ENCODE measurements at regions not wholly inside any gene's neighbourhood (a gene's known extent, or its start where the extent isn't known, plus 50 kb on each side); places are given as distances from the start of the nearest gene placed in this dataset.

DNA sequence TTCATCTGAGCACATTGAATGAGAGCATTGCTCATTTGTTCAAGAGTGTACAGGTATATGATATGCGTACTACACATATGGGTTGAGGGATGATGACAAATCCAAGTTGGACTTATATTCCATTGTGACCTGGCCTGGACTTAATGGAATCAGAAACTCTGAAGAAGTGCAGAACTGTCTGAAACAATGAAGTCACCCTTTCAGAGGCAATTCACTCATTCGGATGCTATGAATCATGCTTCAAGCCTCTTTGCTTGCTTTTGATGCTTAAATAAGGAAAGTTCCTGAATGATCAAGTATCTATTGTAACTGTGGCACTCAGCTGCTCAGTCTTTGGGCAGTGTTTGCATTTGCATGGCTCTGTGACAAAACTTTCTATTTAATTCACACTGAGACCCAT is 93.4 kb downstream of the ZNF365 start:
- H3K36me3 ChIP-seq (replicated peaks in 1 of 2; ENCODE audit: control insufficient read depth in 1 of 2, insufficient read depth in 2 of 2, low read length in 1 of 2), result no peaks in the 10 kb centered on the region
- DNase-seq, result no peak
- no peaks in the 10 kb centered on the region for H3K27me3 ChIP-seq (ENCODE audit: insufficient read depth)
- ChIA-PET CTCF (no interaction called here), POLR2A (no interaction called here)
- H3F3A ChIP-seq (replicated peaks; ENCODE audit: insufficient read depth), result no peaks in the 10 kb centered on the region
- H3K4me3 ChIP-seq (ENCODE audit: low read depth in 2 of 2, low read length in 1 of 2), result no peak overlapping the region
- no peaks in the 10 kb centered on the region for H3K79me2 ChIP-seq (ENCODE audit: insufficient read depth)
- H4K20me1 ChIP-seq (ENCODE audit: insufficient read depth), result no peaks in the 10 kb centered on the region
- 41% methylated on average over 2 of the region's 2 CpGs for WGBS (ENCODE audit: low lambda C conversion rate)
- H3K9ac ChIP-seq, result no peak overlapping the region
- H3K4me1 ChIP-seq (ENCODE audit: control insufficient read depth in 1 of 2, insufficient read depth in 2 of 2, low read depth in 1 of 2, low read length in 1 of 2), result no peaks in the 10 kb centered on the region
- no peaks in the 10 kb centered on the region for H3K9me2 ChIP-seq
- no peak overlapping the region for H3K4me2 ChIP-seq
- H2AFZ ChIP-seq (ENCODE audit: low read depth), result no peak overlapping the region
- H3K9me3 ChIP-seq, result no peaks in the 10 kb centered on the region; the same call in 1 of the 2 replicates
- no peak overlapping the region for H3K27ac ChIP-seq (ENCODE audit: low read depth in 2 of 2, low read length in 1 of 2)
- TF ChIP-seq FOSL2 (IDR thresholded peaks at IDR 0.05; ENCODE audit: borderline replicate concordance, low read depth), result peak; percentile 63; the same call in 1 of the 2 replicates
- no peak for TF ChIP-seq FOXM1 (IDR thresholded peaks at IDR 0.05; ENCODE audit: low read depth)
- TF ChIP-seq GATA2 (CRISPR knock-in tag; IDR thresholded peaks at IDR 0.05), result no peak
- peak in 1 of 2 experiments; percentile 56; a peak in 1 of 4 replicates for TF ChIP-seq EP300 (IDR thresholded peaks at IDR 0.05; ENCODE audit: borderline replicate concordance in 1 of 2, low read depth in 1 of 2, low read length in 1 of 2)
- TF ChIP-seq POLR2AphosphoS5 (IDR thresholded peaks at IDR 0.05; ENCODE audit: low read depth, low read length), result no peak
- TF ChIP-seq RFX5 (IDR thresholded peaks at IDR 0.05; ENCODE audit: low read length), result no peak
- no peak for TF ChIP-seq EZH2phosphoT487 (IDR thresholded peaks at IDR 0.05; ENCODE audit: borderline replicate concordance, low read depth)
- TF ChIP-seq TAF1 (IDR thresholded peaks at IDR 0.05; ENCODE audit: borderline replicate concordance, low read depth, low read length), result no peak
- TF ChIP-seq CHD2 (IDR thresholded peaks at IDR 0.05; ENCODE audit: low read length, partially characterized antibody), result no peak
- TF ChIP-seq, protein P1, sequence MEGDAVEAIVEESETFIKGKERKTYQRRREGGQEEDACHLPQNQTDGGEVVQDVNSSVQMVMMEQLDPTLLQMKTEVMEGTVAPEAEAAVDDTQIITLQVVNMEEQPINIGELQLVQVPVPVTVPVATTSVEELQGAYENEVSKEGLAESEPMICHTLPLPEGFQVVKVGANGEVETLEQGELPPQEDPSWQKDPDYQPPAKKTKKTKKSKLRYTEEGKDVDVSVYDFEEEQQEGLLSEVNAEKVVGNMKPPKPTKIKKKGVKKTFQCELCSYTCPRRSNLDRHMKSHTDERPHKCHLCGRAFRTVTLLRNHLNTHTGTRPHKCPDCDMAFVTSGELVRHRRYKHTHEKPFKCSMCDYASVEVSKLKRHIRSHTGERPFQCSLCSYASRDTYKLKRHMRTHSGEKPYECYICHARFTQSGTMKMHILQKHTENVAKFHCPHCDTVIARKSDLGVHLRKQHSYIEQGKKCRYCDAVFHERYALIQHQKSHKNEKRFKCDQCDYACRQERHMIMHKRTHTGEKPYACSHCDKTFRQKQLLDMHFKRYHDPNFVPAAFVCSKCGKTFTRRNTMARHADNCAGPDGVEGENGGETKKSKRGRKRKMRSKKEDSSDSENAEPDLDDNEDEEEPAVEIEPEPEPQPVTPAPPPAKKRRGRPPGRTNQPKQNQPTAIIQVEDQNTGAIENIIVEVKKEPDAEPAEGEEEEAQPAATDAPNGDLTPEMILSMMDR (IDR thresholded peaks at IDR 0.05), result no peak
- TF ChIP-seq, protein P2, sequence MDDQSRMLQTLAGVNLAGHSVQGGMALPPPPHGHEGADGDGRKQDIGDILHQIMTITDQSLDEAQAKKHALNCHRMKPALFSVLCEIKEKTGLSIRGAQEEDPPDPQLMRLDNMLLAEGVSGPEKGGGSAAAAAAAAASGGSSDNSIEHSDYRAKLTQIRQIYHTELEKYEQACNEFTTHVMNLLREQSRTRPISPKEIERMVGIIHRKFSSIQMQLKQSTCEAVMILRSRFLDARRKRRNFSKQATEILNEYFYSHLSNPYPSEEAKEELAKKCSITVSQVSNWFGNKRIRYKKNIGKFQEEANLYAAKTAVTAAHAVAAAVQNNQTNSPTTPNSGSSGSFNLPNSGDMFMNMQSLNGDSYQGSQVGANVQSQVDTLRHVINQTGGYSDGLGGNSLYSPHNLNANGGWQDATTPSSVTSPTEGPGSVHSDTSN (IDR thresholded peaks at IDR 0.05), result peak; percentile 76
- TF ChIP-seq, protein P3, sequence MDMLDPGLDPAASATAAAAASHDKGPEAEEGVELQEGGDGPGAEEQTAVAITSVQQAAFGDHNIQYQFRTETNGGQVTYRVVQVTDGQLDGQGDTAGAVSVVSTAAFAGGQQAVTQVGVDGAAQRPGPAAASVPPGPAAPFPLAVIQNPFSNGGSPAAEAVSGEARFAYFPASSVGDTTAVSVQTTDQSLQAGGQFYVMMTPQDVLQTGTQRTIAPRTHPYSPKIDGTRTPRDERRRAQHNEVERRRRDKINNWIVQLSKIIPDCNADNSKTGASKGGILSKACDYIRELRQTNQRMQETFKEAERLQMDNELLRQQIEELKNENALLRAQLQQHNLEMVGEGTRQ (IDR thresholded peaks at IDR 0.05; ENCODE audit: borderline replicate concordance, low read depth, low read length), result no peak
- TF ChIP-seq RCOR1 (IDR thresholded peaks at IDR 0.05; ENCODE audit: low read length), result no peak
- no peak for TF ChIP-seq FOXJ3 (CRISPR knock-in tag; IDR thresholded peaks at IDR 0.05)
- TF ChIP-seq RXRA (IDR thresholded peaks at IDR 0.05; ENCODE audit: borderline replicate concordance, low read depth), result no peak
- TF ChIP-seq NFIC (IDR thresholded peaks at IDR 0.05; ENCODE audit: borderline replicate concordance), result peak; percentile 14; the same call in 1 of the 2 replicates
- no peak for TF ChIP-seq NRF1 (IDR thresholded peaks at IDR 0.05; ENCODE audit: low read depth, low read length)
- TF ChIP-seq, protein P4, sequence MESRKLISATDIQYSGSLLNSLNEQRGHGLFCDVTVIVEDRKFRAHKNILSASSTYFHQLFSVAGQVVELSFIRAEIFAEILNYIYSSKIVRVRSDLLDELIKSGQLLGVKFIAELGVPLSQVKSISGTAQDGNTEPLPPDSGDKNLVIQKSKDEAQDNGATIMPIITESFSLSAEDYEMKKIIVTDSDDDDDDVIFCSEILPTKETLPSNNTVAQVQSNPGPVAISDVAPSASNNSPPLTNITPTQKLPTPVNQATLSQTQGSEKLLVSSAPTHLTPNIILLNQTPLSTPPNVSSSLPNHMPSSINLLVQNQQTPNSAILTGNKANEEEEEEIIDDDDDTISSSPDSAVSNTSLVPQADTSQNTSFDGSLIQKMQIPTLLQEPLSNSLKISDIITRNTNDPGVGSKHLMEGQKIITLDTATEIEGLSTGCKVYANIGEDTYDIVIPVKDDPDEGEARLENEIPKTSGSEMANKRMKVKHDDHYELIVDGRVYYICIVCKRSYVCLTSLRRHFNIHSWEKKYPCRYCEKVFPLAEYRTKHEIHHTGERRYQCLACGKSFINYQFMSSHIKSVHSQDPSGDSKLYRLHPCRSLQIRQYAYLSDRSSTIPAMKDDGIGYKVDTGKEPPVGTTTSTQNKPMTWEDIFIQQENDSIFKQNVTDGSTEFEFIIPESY (IDR thresholded peaks at IDR 0.05; ENCODE audit: borderline replicate concordance, low read depth), result no peak
- no peak for TF ChIP-seq ELF1 (IDR thresholded peaks at IDR 0.05)
- TF ChIP-seq SIN3A (IDR thresholded peaks at IDR 0.05; ENCODE audit: borderline replicate concordance, low read depth, low read length), result no peak
- TF ChIP-seq, protein P5, sequence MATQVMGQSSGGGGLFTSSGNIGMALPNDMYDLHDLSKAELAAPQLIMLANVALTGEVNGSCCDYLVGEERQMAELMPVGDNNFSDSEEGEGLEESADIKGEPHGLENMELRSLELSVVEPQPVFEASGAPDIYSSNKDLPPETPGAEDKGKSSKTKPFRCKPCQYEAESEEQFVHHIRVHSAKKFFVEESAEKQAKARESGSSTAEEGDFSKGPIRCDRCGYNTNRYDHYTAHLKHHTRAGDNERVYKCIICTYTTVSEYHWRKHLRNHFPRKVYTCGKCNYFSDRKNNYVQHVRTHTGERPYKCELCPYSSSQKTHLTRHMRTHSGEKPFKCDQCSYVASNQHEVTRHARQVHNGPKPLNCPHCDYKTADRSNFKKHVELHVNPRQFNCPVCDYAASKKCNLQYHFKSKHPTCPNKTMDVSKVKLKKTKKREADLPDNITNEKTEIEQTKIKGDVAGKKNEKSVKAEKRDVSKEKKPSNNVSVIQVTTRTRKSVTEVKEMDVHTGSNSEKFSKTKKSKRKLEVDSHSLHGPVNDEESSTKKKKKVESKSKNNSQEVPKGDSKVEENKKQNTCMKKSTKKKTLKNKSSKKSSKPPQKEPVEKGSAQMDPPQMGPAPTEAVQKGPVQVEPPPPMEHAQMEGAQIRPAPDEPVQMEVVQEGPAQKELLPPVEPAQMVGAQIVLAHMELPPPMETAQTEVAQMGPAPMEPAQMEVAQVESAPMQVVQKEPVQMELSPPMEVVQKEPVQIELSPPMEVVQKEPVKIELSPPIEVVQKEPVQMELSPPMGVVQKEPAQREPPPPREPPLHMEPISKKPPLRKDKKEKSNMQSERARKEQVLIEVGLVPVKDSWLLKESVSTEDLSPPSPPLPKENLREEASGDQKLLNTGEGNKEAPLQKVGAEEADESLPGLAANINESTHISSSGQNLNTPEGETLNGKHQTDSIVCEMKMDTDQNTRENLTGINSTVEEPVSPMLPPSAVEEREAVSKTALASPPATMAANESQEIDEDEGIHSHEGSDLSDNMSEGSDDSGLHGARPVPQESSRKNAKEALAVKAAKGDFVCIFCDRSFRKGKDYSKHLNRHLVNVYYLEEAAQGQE (IDR thresholded peaks at IDR 0.05; ENCODE audit: low read depth, low read length), result no peak
- peak; percentile 65 for TF ChIP-seq JUND (IDR thresholded peaks at IDR 0.05)
- TF ChIP-seq GABPA (IDR thresholded peaks at IDR 0.05; ENCODE audit: low read depth), result no peak
- TF ChIP-seq SMC3 (IDR thresholded peaks at IDR 0.05; ENCODE audit: low read depth, low read length), result no peak
- TF ChIP-seq, protein P6, sequence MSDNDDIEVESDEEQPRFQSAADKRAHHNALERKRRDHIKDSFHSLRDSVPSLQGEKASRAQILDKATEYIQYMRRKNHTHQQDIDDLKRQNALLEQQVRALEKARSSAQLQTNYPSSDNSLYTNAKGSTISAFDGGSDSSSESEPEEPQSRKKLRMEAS (IDR thresholded peaks at IDR 0.05; ENCODE audit: low read depth), result no peak

All from SK-N-SH (cell line).